GM12878 (cell line): ENCODE measurements at regions not wholly inside any gene's neighbourhood (a gene's known extent, or its start where the extent isn't known, plus 50 kb on each side); places are given as distances from the start of the nearest gene placed in this dataset.

Experiments
- ATAC-seq: fragments of 200-7000 bp; cut with Tn5 transposase; 3 replicates; pipeline ENCODE4 v1.9.1; 2020; ENCODE audit warnings: mild to moderate bottlenecking, moderate library complexity
- BruUV-seq: library from RNA; stranded (reverse); fragments of 400-500 nt; replicated peaks from 2 replicates; lab custom pipeline; 2021; lab: Mats Ljungman, UMichigan
- CTCF ChIA-PET: fragments of 300-600 bp; sonication (Branson Sonifier 250); formaldehyde crosslinking; extraction: SDS; loops from one replicate; lab custom pipeline; 2021; ENCODE audit warnings: inconsistent platforms; lab: Yijun Ruan, JAX
- POLR2A ChIA-PET: fragments of 350-600 bp; formaldehyde crosslinking; extraction: SDS; loops from one replicate; lab custom pipeline; 2021; ENCODE audit warnings: inconsistent platforms; lab: Charles Lee
- RAD21 ChIA-PET: fragments of 300-600 bp; sonication (Branson Sonifier 250); formaldehyde crosslinking; loops from one replicate; lab custom pipeline; 2023; ENCODE audit warnings: antibody characterized with exemption; ENCODE audit not compliant: unreplicated experiment; lab: Charles Lee
- SMC1A ChIA-PET: fragments of 300-600 bp; sonication (Branson Sonifier 250); formaldehyde crosslinking; loops from one replicate; lab custom pipeline; 2023; ENCODE audit not compliant: unreplicated experiment, uncharacterized antibody; lab: Charles Lee
- DNase-seq: peaks from one replicate; pipeline ENCODE4 v3.0.0-alpha.2; 2011; ENCODE audit warnings: low read depth, low spot score
- FAIRE-seq: peaks from 3 replicates; lab custom pipeline; 2011; peaks lifted over from hg19 to GRCh38; lab: Jason Lieb, UNC
- H2AFZ ChIP-seq: 2 replicates; pipeline ENCODE4 v1.6.0; 2011; ENCODE audit warnings: low read depth, low read length, control low read depth; ENCODE audit not compliant: control insufficient read depth
- H3K27ac ChIP-seq: 2 replicates; pipeline ENCODE4 v1.5.1; 2011; ENCODE audit warnings: control low read depth; ENCODE audit not compliant: control insufficient read depth, insufficient read depth
- H3K27me3 ChIP-seq, 2 experiments: replicated peaks in 1 of 2; 2 replicates each; pipeline versions ENCODE4 v1.6.0 to v1.6.1; 2011; ENCODE audit warnings: low read length in 1 of 2; ENCODE audit not compliant: control insufficient read depth in 2 of 2, insufficient read depth in 2 of 2
- H3K36me3 ChIP-seq, 2 experiments: 2 replicates each; pipeline ENCODE4 v1.5.1; 2011; ENCODE audit warnings: low read length in 1 of 2; ENCODE audit not compliant: control insufficient read depth in 2 of 2, insufficient read depth in 2 of 2
- H3K4me1 ChIP-seq: 2 replicates; pipeline ENCODE4 v1.6.1; 2011; ENCODE audit warnings: mild to moderate bottlenecking, low read length, moderate library complexity, mixed read lengths; ENCODE audit not compliant: control insufficient read depth, insufficient read depth
- H3K4me2 ChIP-seq: 2 replicates; pipeline ENCODE4 v1.6.0; 2011; ENCODE audit warnings: control low read depth; ENCODE audit not compliant: control insufficient read depth, insufficient read depth
- H3K4me3 ChIP-seq: fragments of 200-600 bp; sonication (generic); 2 replicates; pipeline ENCODE4 v1.5.1; 2016
- H3K79me2 ChIP-seq: 2 replicates; pipeline ENCODE4 v1.6.0; 2011; ENCODE audit warnings: low read length; ENCODE audit not compliant: control insufficient read depth, insufficient read depth
- H3K9ac ChIP-seq: 2 replicates; pipeline ENCODE4 v1.8.0; 2011; ENCODE audit warnings: low read length, control low read depth, mixed read lengths; ENCODE audit not compliant: control insufficient read depth, insufficient read depth
- H3K9me3 ChIP-seq: replicated peaks from 3 replicates; pipeline ENCODE4 v1.5.1; 2011; ENCODE audit warnings: mild to moderate bottlenecking, low read length; ENCODE audit not compliant: control insufficient read depth, insufficient read depth
- H4K20me1 ChIP-seq: 2 replicates; pipeline ENCODE4 v1.6.0; 2011; ENCODE audit not compliant: control insufficient read depth, insufficient read depth
- ASH2L ChIP-seq: fragments of 300-600, 200-600 bp; sonication (generic); IDR thresholded peaks from 2 replicates; pipeline ENCODE4 v1.6.1; 2017; ENCODE audit warnings: low read depth, mild to moderate bottlenecking, borderline replicate concordance
- BCL3 ChIP-seq: IDR thresholded peaks from 2 replicates; pipeline ENCODE4 v1.6.1; 2011; ENCODE audit warnings: borderline replicate concordance, low read depth, mild to moderate bottlenecking, moderate library complexity, low read length; ENCODE audit not compliant: insufficient read depth, poor library complexity, severe bottlenecking
- BHLHE40 ChIP-seq, 2 experiments: fragments of 450-650 bp in 1 of 2; IDR thresholded peaks; 2 replicates each; pipeline ENCODE4 v1.6.1; 2011 to 2017; ENCODE audit warnings: low read depth in 2 of 2, borderline replicate concordance in 1 of 2, improper control_type of control experiment in 1 of 2, low read length in 1 of 2, mild to moderate bottlenecking in 1 of 2
- BMI1 ChIP-seq: fragments of 450-650 bp; IDR thresholded peaks from 2 replicates; pipeline ENCODE4 v1.6.1; 2016; ENCODE audit warnings: mild to moderate bottlenecking, moderate library complexity, borderline replicate concordance
- BRCA1 ChIP-seq: IDR thresholded peaks from 2 replicates; pipeline ENCODE4 v1.6.1; 2011; ENCODE audit warnings: low read depth, low read length, improper control_type of control experiment
- CTCF ChIP-seq, 3 experiments: IDR thresholded peaks in 2 of 3; conservative IDR thresholded peaks in 1 of 3; 2 replicates each; pipeline ENCODE4 v1.5.1; 2011; ENCODE audit warnings: low read depth in 3 of 3, low read length in 3 of 3, mild to moderate bottlenecking in 3 of 3, control low read depth in 2 of 3, moderate library complexity in 2 of 3, inconsistent platforms in 1 of 3, mixed read lengths in 1 of 3; ENCODE audit not compliant: control insufficient read depth in 2 of 3, insufficient read depth in 1 of 3; ENCODE audit errors: extremely low read depth in 1 of 3
- EZH2 ChIP-seq: IDR thresholded peaks from 2 replicates; pipeline ENCODE4 v1.6.1; 2012; ENCODE audit warnings: low read depth, mild to moderate bottlenecking, control low read depth, inconsistent platforms, low read length, borderline replicate concordance; ENCODE audit not compliant: control insufficient read depth
- FOXM1 ChIP-seq: IDR thresholded peaks from 2 replicates; pipeline ENCODE4 v1.6.1; 2012; ENCODE audit warnings: low read depth, mild to moderate bottlenecking, inconsistent platforms, low read length, moderate library complexity
- NR2C2 ChIP-seq: IDR thresholded peaks from 2 replicates; pipeline ENCODE4 v1.6.1; 2011; ENCODE audit warnings: borderline replicate concordance, low read depth; ENCODE audit not compliant: control insufficient read depth, insufficient read length
- NR2F1 ChIP-seq: fragments of 450-650 bp; conservative IDR thresholded peaks from 2 replicates; pipeline ENCODE4 v1.6.1; 2017; ENCODE audit warnings: mild to moderate bottlenecking
- SIX5 ChIP-seq: IDR thresholded peaks from 2 replicates; pipeline ENCODE4 v1.6.1; 2011; ENCODE audit warnings: mild to moderate bottlenecking, low read depth, low read length, moderate library complexity; ENCODE audit not compliant: severe bottlenecking
- SREBF2 ChIP-seq: IDR thresholded peaks from 2 replicates; pipeline ENCODE4 v1.6.1; 2012; ENCODE audit warnings: mild to moderate bottlenecking, low read length
- SRF ChIP-seq, 2 experiments: IDR thresholded peaks; 2 replicates each; pipeline ENCODE4 v1.6.1; 2011; ENCODE audit warnings: low read depth in 2 of 2, low read length in 2 of 2, mild to moderate bottlenecking in 1 of 2, moderate library complexity in 1 of 2
- TBL1XR1 ChIP-seq: IDR thresholded peaks from 2 replicates; pipeline ENCODE4 v1.6.1; 2012; ENCODE audit warnings: low read depth, low read length, improper control_type of control experiment
- ZBTB40 ChIP-seq: fragments of 450-650 bp; IDR thresholded peaks from 2 replicates; pipeline ENCODE4 v1.6.1; 2016; ENCODE audit warnings: mild to moderate bottlenecking, moderate library complexity, borderline replicate concordance
- ZSCAN29 ChIP-seq: fragments of 450-650 bp; IDR thresholded peaks from 2 replicates; pipeline ENCODE4 v1.6.1; 2017; ENCODE audit warnings: mild to moderate bottlenecking, moderate library complexity
- WGBS: methylation state at CpG from one replicate; pipeline ENCODE4 v1.1.6; 2016; ENCODE audit warnings: low lambda C conversion rate; ENCODE audit not compliant: insufficient replicate concordance, insufficient coverage; ENCODE audit errors: missing lambda C conversion rate; 5-methylcytosine and 5-hydroxymethylcytosine counted together
- in situ Hi-C: fragments of 300-500 bp; cut with MboI; formaldehyde crosslinking; loops from 9 replicates; pipeline ENCODE4 v1.14.3; 2018; ENCODE audit warnings: mixed read lengths
- intact Hi-C: fragments of 100-400 bp; cut with micrococcal nuclease; formaldehyde crosslinking; loops from one replicate; pipeline ENCODE4 v1.14.2; 2022; ENCODE audit not compliant: unreplicated experiment

GRCh38 chr14:61619494-61619893 is 75.8 kb upstream of the HIF1A start:
- no peaks in the 10 kb centered on the region for H4K20me1 ChIP-seq
- H3K4me2 ChIP-seq = no peak overlapping the region
- no peaks in the 10 kb centered on the region for H3K36me3 ChIP-seq
- CTCF ChIA-PET = interaction anchor here (1.0 to 2.1 kb wide), 2 partner anchors 11 kb away, joined by 5 to 6 read pairs; no protein-coding TSS in a partner anchor
- POLR2A ChIA-PET = no interaction called here
- H3K27ac ChIP-seq = no peak overlapping the region
- RAD21 ChIA-PET = no interaction called here
- FAIRE-seq (no peak), DNase-seq (no peak), ATAC-seq (no peak)
- peaks cover 2% of the 10 kb centered on the region; the same call in 1 of the 2 replicates for H3K4me1 ChIP-seq
- no TSS peak for BruUV-seq
- no peaks in the 10 kb centered on the region for H3K79me2 ChIP-seq
- no peak overlapping the region for H2AFZ ChIP-seq
- H3K9me3 ChIP-seq = no peaks in the 10 kb centered on the region
- intact Hi-C loops (no loop called here), in situ Hi-C loops (no loop called here)
- 99% methylated on average over 4 of the region's 4 CpGs for WGBS
- H3K4me3 ChIP-seq = no peak overlapping the region
- no peaks in the 10 kb centered on the region for H3K27me3 ChIP-seq
- H3K9ac ChIP-seq = no peak overlapping the region
- SMC1A ChIA-PET = interaction anchor here (1.1 to 2.7 kb wide), 7 partner anchors 8 to 116 kb away, joined by 3 to 9 read pairs (median 7); no protein-coding TSS in a partner anchor
- TF ChIP-seq EZH2 (no peak), BHLHE40 (IDR thresholded peaks at IDR 0.05; ENCODE audit: borderline replicate concordance in 1 of 2, low read depth in 2 of 2, low read length in 1 of 2) (no peak), ZBTB40 (no peak), FOXM1 (no peak), CTCF (IDR thresholded peaks at IDR 0.05 in 2 of 3, conservative IDR thresholded peaks at IDR 0.05 in 1 of 3; ENCODE audit: control insufficient read depth in 2 of 3, extremely low read depth in 1 of 3, insufficient read depth in 1 of 3, low read depth in 3 of 3, low read length in 3 of 3) (no peak), SREBF2 (no peak), TBL1XR1 (no peak), SRF (IDR thresholded peaks at IDR 0.05; ENCODE audit: low read depth in 2 of 2, low read length in 2 of 2) (no peak), SIX5 (no peak), NR2F1 (no peak), ZSCAN29 (no peak), BRCA1 (no peak), ASH2L (no peak), NR2C2 (no peak), BMI1 (no peak), BCL3 (no peak)
